ENCODE measurements at regions not wholly inside any gene's neighbourhood (a gene's known extent, or its start where the extent isn't known, plus 50 kb on each side); places are given as distances from the start of the nearest gene placed in this dataset.

- no peak for TF ChIP-seq CTCF (IDR thresholded peaks at IDR 0.05; ENCODE audit: low read length)
- TF ChIP-seq EZH2 (optimal IDR thresholded peaks at IDR 0.05; ENCODE audit: low read depth, low read length), result no peak
- TF ChIP-seq EZH2phosphoT487 (IDR thresholded peaks at IDR 0.05; ENCODE audit: low read length), result no peak
Observed at GRCh38 chr2:38145236-38145635, 69.3 kb upstream of the CYP1B1 start.

Measured in MM.1S (cell line).